ENCODE measurements at regions not wholly inside any gene's neighbourhood (a gene's known extent, or its start where the extent isn't known, plus 50 kb on each side); places are given as distances from the start of the nearest gene placed in this dataset.

DNA sequence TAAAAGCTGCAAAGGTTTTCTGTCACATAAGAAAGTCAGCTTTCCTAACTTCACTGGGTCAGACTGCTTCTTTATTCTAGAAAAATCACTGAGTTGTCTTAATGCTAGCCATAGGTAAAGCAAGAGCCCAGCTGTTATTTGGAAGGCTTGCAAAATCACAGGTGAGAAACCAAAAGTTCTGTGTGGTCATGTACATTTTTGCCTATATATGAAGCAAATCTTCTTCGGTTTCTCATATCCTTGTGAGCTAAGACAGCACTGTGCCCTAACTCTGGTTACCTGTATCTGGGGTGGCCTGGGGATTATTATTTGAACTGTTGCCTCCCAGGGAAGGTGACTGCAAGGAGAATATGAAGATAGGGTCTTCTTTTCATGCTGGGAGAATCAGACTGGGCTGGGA is 444.9 kb upstream of the CLINT1 start:
- in situ Hi-C loops (cut with MboI), result no loop called here
- no peak overlapping the region for H3K4me3 ChIP-seq

DNA sequence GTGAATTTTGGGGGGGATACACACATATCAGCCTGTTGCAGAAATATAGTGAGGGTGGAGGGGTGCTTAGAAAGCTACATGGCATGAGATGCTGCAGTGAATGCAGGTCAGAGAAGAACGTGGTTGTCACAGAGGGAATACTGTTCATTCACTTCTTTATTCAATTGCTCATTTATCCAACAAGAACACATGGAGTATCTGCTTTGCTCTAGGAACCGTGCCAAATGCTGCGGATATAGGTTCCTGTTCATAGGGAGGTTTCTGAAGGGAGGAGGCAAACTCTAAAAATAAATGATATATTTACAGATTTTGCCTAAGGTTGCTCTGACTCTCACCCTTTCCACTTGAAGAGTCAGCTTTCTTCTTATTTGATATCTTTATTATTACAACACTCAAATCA is 444.3 kb upstream of the CLINT1 start:
- in situ Hi-C loops (cut with MboI), result no loop called here
- 61 to 69% methylated on average over 3 of the region's 3 CpGs for WGBS, 2 experiments (ENCODE audit: low coverage in 1 of 2, low lambda C conversion rate in 2 of 2, missing lambda C conversion rate in 2 of 2)
- no peaks in the 10 kb centered on the region for H3K4me1 ChIP-seq (ENCODE audit: insufficient read depth)
- no peaks in the 10 kb centered on the region for H3K9me3 ChIP-seq (ENCODE audit: low read depth)
- H3K27ac ChIP-seq, result no peak overlapping the region
- H3K9me2 ChIP-seq (ENCODE audit: insufficient read depth), result no peaks in the 10 kb centered on the region
- no peak for DNase-seq
- no peak overlapping the region for H2AFZ ChIP-seq
- no peaks in the 10 kb centered on the region for H4K20me1 ChIP-seq (ENCODE audit: insufficient read depth)
- H3K79me2 ChIP-seq (ENCODE audit: insufficient read depth), result no peaks in the 10 kb centered on the region
- no peak overlapping the region for H3K9ac ChIP-seq
- TF ChIP-seq EZH2phosphoT487 (IDR thresholded peaks at IDR 0.05; ENCODE audit: insufficient read depth, low read depth) (no peak), EZH2 (IDR thresholded peaks at IDR 0.05; ENCODE audit: insufficient read depth, poor library complexity, severe bottlenecking) (no peak)
- no peak overlapping the region for H3K4me3 ChIP-seq
- no peaks in the 10 kb centered on the region for H3K27me3 ChIP-seq (replicated peaks; ENCODE audit: insufficient read depth)
- H3K36me3 ChIP-seq (ENCODE audit: low read depth), result no peaks in the 10 kb centered on the region
- H3F3A ChIP-seq (ENCODE audit: insufficient read depth), result no peaks in the 10 kb centered on the region
- no peak overlapping the region for H3K4me2 ChIP-seq (ENCODE audit: unreplicated experiment)

More for the DNA sequence above, 444.9 kb upstream of the CLINT1 start:
- Histone ChIP-seq H3K27ac (no peak overlapping the region), H4K20me1 (ENCODE audit: insufficient read depth) (no peaks in the 10 kb centered on the region), H3K36me3 (ENCODE audit: low read depth) (no peaks in the 10 kb centered on the region), H3F3A (ENCODE audit: insufficient read depth) (no peaks in the 10 kb centered on the region), H2AFZ (no peak overlapping the region), H3K79me2 (ENCODE audit: insufficient read depth) (no peaks in the 10 kb centered on the region), H3K9me3 (ENCODE audit: low read depth) (no peaks in the 10 kb centered on the region), H3K4me2 (ENCODE audit: unreplicated experiment) (no peak overlapping the region), H3K4me1 (ENCODE audit: insufficient read depth) (no peaks in the 10 kb centered on the region), H3K9me2 (ENCODE audit: insufficient read depth) (no peaks in the 10 kb centered on the region), H3K27me3 (replicated peaks; ENCODE audit: insufficient read depth) (no peaks in the 10 kb centered on the region), H3K9ac (no peak overlapping the region)
- 91 to 93% methylated on average over 1 of the region's 1 CpG for WGBS, 2 experiments (ENCODE audit: low coverage in 1 of 2, low lambda C conversion rate in 2 of 2, missing lambda C conversion rate in 2 of 2)
- TF ChIP-seq EZH2phosphoT487 (IDR thresholded peaks at IDR 0.05; ENCODE audit: insufficient read depth, low read depth) (no peak), EZH2 (IDR thresholded peaks at IDR 0.05; ENCODE audit: insufficient read depth, poor library complexity, severe bottlenecking) (no peak)
- DNase-seq, result no peak

DNA sequence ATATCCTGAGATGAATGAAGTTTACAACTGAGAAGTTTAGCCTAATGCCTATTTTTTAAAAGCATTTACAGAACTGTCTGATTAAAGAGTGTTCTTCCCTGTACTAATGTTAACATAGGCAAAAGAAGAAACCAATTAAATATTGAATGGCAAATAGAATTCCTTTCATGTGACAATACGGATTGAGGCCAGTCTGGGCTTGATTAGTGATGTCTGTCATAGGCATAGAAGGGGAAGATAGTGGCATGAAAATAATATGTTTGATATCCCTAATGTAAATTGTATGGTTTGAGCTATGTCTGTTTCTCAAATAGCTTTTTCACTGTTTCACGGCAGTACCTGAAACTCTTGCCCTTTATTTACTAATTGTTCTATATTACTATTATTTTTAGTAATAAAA is 443.1 kb upstream of the CLINT1 start:
- Histone ChIP-seq H3K79me2 (ENCODE audit: insufficient read depth) (no peaks in the 10 kb centered on the region), H3K9me2 (ENCODE audit: insufficient read depth) (no peaks in the 10 kb centered on the region), H3K4me3 (no peak overlapping the region), H3K36me3 (ENCODE audit: low read depth) (no peaks in the 10 kb centered on the region), H3K9ac (no peak overlapping the region), H3K9me3 (ENCODE audit: low read depth) (no peaks in the 10 kb centered on the region), H3K27me3 (replicated peaks; ENCODE audit: insufficient read depth) (no peaks in the 10 kb centered on the region), H3K4me1 (ENCODE audit: insufficient read depth) (no peaks in the 10 kb centered on the region), H3F3A (ENCODE audit: insufficient read depth) (no peaks in the 10 kb centered on the region), H3K4me2 (ENCODE audit: unreplicated experiment) (no peak overlapping the region), H3K27ac (no peak overlapping the region), H4K20me1 (ENCODE audit: insufficient read depth) (no peaks in the 10 kb centered on the region), H2AFZ (no peak overlapping the region)
- DNase-seq, result no peak
- WGBS, 2 experiments (ENCODE audit: low coverage in 1 of 2, low lambda C conversion rate in 2 of 2, missing lambda C conversion rate in 2 of 2), result 84 to 85% methylated on average over 2 of the region's 2 CpGs
- TF ChIP-seq EZH2phosphoT487 (IDR thresholded peaks at IDR 0.05; ENCODE audit: insufficient read depth, low read depth), result no peak
- no peak for TF ChIP-seq EZH2 (IDR thresholded peaks at IDR 0.05; ENCODE audit: insufficient read depth, poor library complexity, severe bottlenecking)
- in situ Hi-C loops (cut with MboI), result no loop called here

DNA sequence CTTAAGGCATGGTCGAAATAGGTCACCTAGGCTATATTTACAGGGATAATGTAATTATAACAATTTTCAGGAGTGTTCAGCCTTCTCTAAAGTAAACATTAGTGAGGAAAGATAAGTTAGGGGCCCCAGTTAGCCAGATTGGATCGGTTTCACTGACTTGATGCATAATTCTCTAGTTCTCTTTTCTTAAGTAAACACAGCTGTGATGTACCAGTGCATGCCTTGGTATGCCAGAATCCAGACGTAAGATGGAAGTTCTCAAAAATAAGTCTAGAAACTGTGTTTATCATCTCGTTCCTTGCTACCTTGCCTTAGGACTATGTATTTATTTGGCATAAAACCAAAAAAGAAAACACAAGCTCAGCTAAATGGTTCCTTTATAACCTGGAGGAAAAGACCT is 442.2 kb upstream of the CLINT1 start:
- TF ChIP-seq EZH2 (IDR thresholded peaks at IDR 0.05; ENCODE audit: insufficient read depth, poor library complexity, severe bottlenecking) (no peak), EZH2phosphoT487 (IDR thresholded peaks at IDR 0.05; ENCODE audit: insufficient read depth, low read depth) (no peak)
- no peaks in the 10 kb centered on the region for H3F3A ChIP-seq (ENCODE audit: insufficient read depth)
- H3K27me3 ChIP-seq (replicated peaks; ENCODE audit: insufficient read depth), result no peaks in the 10 kb centered on the region
- H3K36me3 ChIP-seq (ENCODE audit: low read depth), result no peaks in the 10 kb centered on the region
- H3K27ac ChIP-seq, result no peak overlapping the region
- no peak overlapping the region for H3K4me3 ChIP-seq
- H3K79me2 ChIP-seq (ENCODE audit: insufficient read depth), result no peaks in the 10 kb centered on the region
- H3K4me2 ChIP-seq (ENCODE audit: unreplicated experiment), result no peak overlapping the region
- no peaks in the 10 kb centered on the region for H3K9me2 ChIP-seq (ENCODE audit: insufficient read depth)
- H3K4me1 ChIP-seq (ENCODE audit: insufficient read depth), result no peaks in the 10 kb centered on the region
- H3K9me3 ChIP-seq (ENCODE audit: low read depth), result no peaks in the 10 kb centered on the region
- WGBS, 2 experiments (ENCODE audit: low coverage in 1 of 2, low lambda C conversion rate in 2 of 2, missing lambda C conversion rate in 2 of 2), result 41 to 42% methylated on average over 4 of the region's 4 CpGs
- DNase-seq, result no peak
- in situ Hi-C loops (cut with MboI), result no loop called here
- no peaks in the 10 kb centered on the region for H4K20me1 ChIP-seq (ENCODE audit: insufficient read depth)
- H3K9ac ChIP-seq, result no peak overlapping the region
- no peak overlapping the region for H2AFZ ChIP-seq

DNA sequence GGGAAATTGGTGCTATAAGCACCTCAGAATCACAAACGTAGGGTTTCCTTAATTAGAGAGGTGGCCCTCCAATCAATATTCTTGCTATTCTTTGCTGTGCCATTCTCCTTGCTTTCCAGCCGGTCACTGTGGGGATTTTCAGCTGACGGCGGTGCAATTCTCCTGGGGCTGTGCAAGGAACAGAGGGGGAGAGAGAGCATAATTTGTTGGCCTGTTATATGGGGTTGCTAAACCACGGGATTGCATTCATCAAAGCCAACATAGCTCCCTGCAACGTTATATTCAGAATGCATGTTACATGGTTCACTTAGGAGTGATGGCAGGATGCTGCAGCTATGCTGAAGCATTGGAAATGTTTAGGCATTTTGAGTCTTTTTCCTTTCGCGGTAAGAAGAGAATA is 441.3 kb upstream of the CLINT1 start:
- H3K9me2 ChIP-seq (ENCODE audit: insufficient read depth), result no peaks in the 10 kb centered on the region
- H3K4me1 ChIP-seq (ENCODE audit: insufficient read depth), result no peaks in the 10 kb centered on the region
- no peak overlapping the region for H2AFZ ChIP-seq
- no peak for DNase-seq
- no peak overlapping the region for H3K9ac ChIP-seq
- no peaks in the 10 kb centered on the region for H3F3A ChIP-seq (ENCODE audit: insufficient read depth)
- WGBS, 2 experiments (ENCODE audit: low coverage in 1 of 2, low lambda C conversion rate in 2 of 2, missing lambda C conversion rate in 2 of 2), result 67% methylated on average over 8 of the region's 8 CpGs
- in situ Hi-C loops (cut with MboI), result no loop called here
- TF ChIP-seq EZH2 (IDR thresholded peaks at IDR 0.05; ENCODE audit: insufficient read depth, poor library complexity, severe bottlenecking) (no peak), EZH2phosphoT487 (IDR thresholded peaks at IDR 0.05; ENCODE audit: insufficient read depth, low read depth) (no peak)
- H3K27ac ChIP-seq, result no peak overlapping the region
- H3K79me2 ChIP-seq (ENCODE audit: insufficient read depth), result no peaks in the 10 kb centered on the region
- H4K20me1 ChIP-seq (ENCODE audit: insufficient read depth), result no peaks in the 10 kb centered on the region
- no peaks in the 10 kb centered on the region for H3K36me3 ChIP-seq (ENCODE audit: low read depth)
- H3K9me3 ChIP-seq (ENCODE audit: low read depth), result no peaks in the 10 kb centered on the region
- no peak overlapping the region for H3K4me3 ChIP-seq
- H3K4me2 ChIP-seq (ENCODE audit: unreplicated experiment), result no peak overlapping the region
- H3K27me3 ChIP-seq (replicated peaks; ENCODE audit: insufficient read depth), result no peaks in the 10 kb centered on the region

Data from GM23248 (cell line).